Motor neuron (in vitro differentiated cells): ENCODE measurements at regions not wholly inside any gene's neighbourhood (a gene's known extent, or its start where the extent isn't known, plus 50 kb on each side); places are given as distances from the start of the nearest gene placed in this dataset.

Source experiments
- ATAC-seq, 8 experiments: fragments of 200-7000 bp; cut with Tn5 transposase; replicated peaks in 6 of 8; 2 replicates each; pipeline ENCODE4 v1.8.0; 2021; ENCODE audit warnings: mild to moderate bottlenecking in 8 of 8, moderate library complexity in 8 of 8
- H3K27ac ChIP-seq, 2 donors: fragments of 250-450 bp; sonication (Bioruptor Pico); 2 replicates each; pipeline ENCODE4 v1.9.0; 2021; ENCODE audit warnings: antibody characterized with exemption in 2 of 2, mild to moderate bottlenecking in 2 of 2, moderate library complexity in 1 of 2
- H3K4me1 ChIP-seq, 2 donors: fragments of 250-450 bp; sonication (Bioruptor Pico); replicated peaks in 1 of 2; 2 replicates each; pipeline ENCODE4 v1.6.1; 2021; ENCODE audit warnings: antibody characterized with exemption in 2 of 2, mild to moderate bottlenecking in 2 of 2, moderate library complexity in 1 of 2
- H3K4me3 ChIP-seq, 5 donors: fragments of 250-450 bp; sonication (Bioruptor Pico); 2 replicates each; pipeline ENCODE4 v1.9.0; 2021; ENCODE audit warnings: antibody characterized with exemption in 5 of 5, mild to moderate bottlenecking in 5 of 5, moderate library complexity in 4 of 5
- WGBS, 10 experiments: fragments of 450-650 bp; shearing (Covaris generic); methylation state at CpG; one replicate each; pipeline ENCODE4 v1.0.0; 2022; 5-methylcytosine and 5-hydroxymethylcytosine counted together
- in situ Hi-C, 9 experiments: fragments of 400-800 bp; cut with MboI; loops; one replicate each; pipeline ENCODE4 v1.15.0; 2021; ENCODE audit warnings: low sequenced_read_pairs in 9 of 9, low pct_unique_long_range_greater_than_20kb in 2 of 9; ENCODE audit not compliant: unreplicated experiment in 9 of 9

DNA sequence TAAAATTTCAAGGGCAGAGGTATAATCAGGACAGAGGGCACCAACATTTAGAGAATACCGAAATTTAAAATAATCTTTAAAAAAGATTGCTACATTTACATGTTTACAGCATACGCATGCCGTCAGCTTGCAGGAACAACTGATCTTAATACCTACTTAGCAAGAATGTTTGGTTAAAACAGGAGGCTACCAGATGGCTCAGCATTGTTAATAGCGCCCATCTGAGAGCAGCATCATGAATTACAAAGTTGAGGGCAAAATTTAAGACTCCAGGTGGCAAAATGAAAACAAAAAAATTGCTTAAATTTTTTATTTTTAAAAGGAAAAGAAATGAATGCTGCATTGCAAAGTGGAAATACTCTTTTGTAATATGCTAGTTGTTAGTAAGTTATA lies 241.3 kb downstream of the C4orf33 start:
- H3K4me3 ChIP-seq, result no peak overlapping the region
- WGBS, 10 experiments, result 4 to 95% (median 83%) methylated on average over 2 to 4 of the region's 4 CpGs; no CpG with 5 or more reads in 2 of the 10 experiments
- H3K27ac ChIP-seq, result no peak overlapping the region
- ATAC-seq, result no peak
- in situ Hi-C loops, result no loop called here
- peaks cover 18 to 25% of the 10 kb centered on the region in 2 donors for H3K4me1 ChIP-seq

GRCh38 chr4:129342819-129343408 lies 247.0 kb downstream of the C4orf33 start:
- ATAC-seq, result peak in 3 of 8 experiments; percentile 15 to 79 (median 59)
- H3K4me1 ChIP-seq, result peaks cover 3 to 22% of the 10 kb centered on the region in 2 donors
- 0 to 80% (median 42%) methylated on average over 1 to 5 of the region's 5 CpGs; no CpG with 5 or more reads in 1 of the 10 experiments for WGBS, 10 experiments
- no peak overlapping the region for H3K4me3 ChIP-seq
- no peak overlapping the region for H3K27ac ChIP-seq
- in situ Hi-C loops, result no loop called here

DNA sequence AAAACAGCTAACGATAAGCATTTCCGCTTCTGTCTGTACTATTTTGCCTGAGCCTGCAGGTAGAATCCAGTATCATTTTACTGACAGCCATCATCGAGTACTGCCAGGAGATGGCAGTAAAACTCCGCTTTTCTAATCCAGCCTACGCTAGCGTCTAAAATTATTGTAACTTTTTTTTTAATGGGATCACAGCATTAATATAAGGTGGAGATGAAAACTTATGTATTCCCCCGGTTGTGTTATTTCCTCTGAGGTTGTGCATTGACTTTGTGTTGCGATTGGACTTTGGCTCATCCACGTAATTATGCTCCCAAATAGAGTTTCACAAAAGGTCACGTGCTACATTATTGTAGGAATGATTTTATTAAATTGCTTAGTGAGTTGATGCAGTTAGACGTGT lies 248.1 kb downstream of the C4orf33 start:
- in situ Hi-C loops, result no loop called here
- Histone ChIP-seq H3K4me3 (no peak overlapping the region), H3K4me1 (peaks cover 3 to 22% of the 10 kb centered on the region in 2 donors), H3K27ac (no peak overlapping the region)
- ATAC-seq, result peak in 4 of 8 experiments; percentile 46 to 68 (median 49)
- WGBS, 10 experiments, result 5 to 79% (median 55%) methylated on average over 2 to 11 of the region's 11 CpGs

DNA sequence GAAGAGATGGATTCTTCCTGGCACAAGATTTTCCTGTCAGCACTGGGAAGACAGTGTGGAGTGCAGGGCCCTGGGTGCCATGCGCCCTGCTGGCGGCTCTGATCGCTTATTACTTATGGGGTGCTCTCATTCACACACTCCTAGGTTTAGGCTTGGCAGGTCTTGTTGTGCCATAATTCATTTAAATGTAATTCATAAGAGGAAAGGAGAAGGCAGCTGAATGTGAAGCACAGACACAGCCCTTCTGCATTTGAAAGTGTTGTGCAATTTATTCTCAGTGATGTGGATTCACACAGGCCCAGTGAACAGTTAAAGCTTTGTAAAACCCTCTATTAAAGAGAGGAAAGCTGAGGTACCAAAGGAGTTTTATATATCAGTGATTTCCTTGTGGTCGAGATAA lies 249.7 kb downstream of the C4orf33 start:
- WGBS, 10 experiments, result 13 to 85% (median 76%) methylated on average over 1 to 4 of the region's 4 CpGs; no CpG with 5 or more reads in 2 of the 10 experiments
- Histone ChIP-seq H3K4me1 (peaks cover 3 to 23% of the 10 kb centered on the region in 2 donors), H3K27ac (no peak overlapping the region), H3K4me3 (no peak overlapping the region)
- ATAC-seq, result peak; percentile 11 to 85 (median 59)
- in situ Hi-C loops, result no loop called here

GRCh38 chr4:129346036-129346435 lies 250.1 kb downstream of the C4orf33 start:
- ATAC-seq, result no peak
- H3K27ac ChIP-seq, result no peak overlapping the region
- WGBS, 10 experiments, result 2 to 96% (median 60%) methylated on average over 2 to 5 of the region's 5 CpGs; no CpG with 5 or more reads in 1 of the 10 experiments
- H3K4me3 ChIP-seq, result no peak overlapping the region
- peaks cover 5 to 27% of the 10 kb centered on the region in 2 donors for H3K4me1 ChIP-seq
- in situ Hi-C loops, result no loop called here

DNA sequence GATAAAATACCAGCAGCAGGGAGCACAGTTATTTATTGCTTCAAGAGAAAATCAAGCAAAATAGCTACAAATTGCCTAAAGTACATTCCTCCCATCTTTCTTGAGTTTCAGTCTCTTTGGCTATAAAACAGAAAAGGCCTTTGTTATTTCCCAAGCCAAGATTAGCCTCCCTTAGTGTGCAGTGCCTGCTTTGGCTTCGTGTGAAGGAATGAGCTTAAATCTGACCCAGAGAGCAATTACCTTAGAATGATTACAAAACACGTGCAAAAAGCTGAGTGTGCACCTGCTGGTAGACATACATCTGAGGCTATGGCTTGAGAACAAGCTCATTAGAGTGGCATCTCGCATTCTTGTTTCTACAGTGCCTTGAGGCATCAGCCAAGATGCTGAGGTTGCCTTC lies 250.8 kb downstream of the C4orf33 start:
- peaks cover 7 to 34% of the 10 kb centered on the region in 2 donors for H3K4me1 ChIP-seq
- no peak for ATAC-seq
- in situ Hi-C loops, result no loop called here
- no peak overlapping the region for H3K4me3 ChIP-seq
- H3K27ac ChIP-seq, result no peak overlapping the region
- 0 to 80% (median 33%) methylated on average over 1 to 3 of the region's 3 CpGs; no CpG with 5 or more reads in 3 of the 10 experiments for WGBS, 10 experiments

GRCh38 chr4:129350834-129351721 lies 255.1 kb downstream of the C4orf33 start:
- in situ Hi-C loops, result no loop called here
- Histone ChIP-seq H3K27ac (peak overlapping the region in 1 of 2 donors; percentile 63), H3K4me1 (peaks cover 4 to 31% of the 10 kb centered on the region in 2 donors), H3K4me3 (no peak overlapping the region)
- peak in 5 of 8 experiments; percentile 48 to 79 (median 72) for ATAC-seq
- WGBS, 10 experiments, result 4 to 83% (median 71%) methylated on average over 1 to 6 of the region's 8 CpGs; no CpG with 5 or more reads in 1 of the 10 experiments

DNA sequence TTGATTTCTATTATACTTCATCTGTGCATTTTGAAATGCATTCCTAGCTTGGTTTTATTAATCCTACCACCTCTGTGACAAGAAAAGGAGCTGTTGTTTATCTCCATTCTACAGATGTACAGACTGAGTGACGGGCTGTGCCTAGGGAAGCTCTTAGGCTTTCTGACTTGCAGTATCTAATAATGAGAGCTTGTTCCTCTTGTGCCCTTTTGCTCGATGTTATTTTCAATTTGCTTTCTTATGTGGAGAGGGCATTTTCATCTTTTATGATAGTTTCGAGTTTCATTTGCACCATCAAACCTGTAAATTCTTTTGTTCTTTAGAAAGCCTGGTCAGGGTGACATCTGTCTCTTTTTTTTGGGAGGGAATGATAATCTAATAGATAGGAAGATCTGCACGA lies 256.5 kb downstream of the C4orf33 start:
- H3K4me1 ChIP-seq, result peaks cover 4 to 19% of the 10 kb centered on the region in 2 donors
- in situ Hi-C loops, result no loop called here
- H3K27ac ChIP-seq, result no peak overlapping the region
- ATAC-seq, result no peak
- H3K4me3 ChIP-seq, result no peak overlapping the region
- 0 to 92% (median 80%) methylated on average over 1 to 4 of the region's 4 CpGs; no CpG with 5 or more reads in 1 of the 10 experiments for WGBS, 10 experiments

- no peak overlapping the region for H3K27ac ChIP-seq
- no peak for ATAC-seq
- H3K4me1 ChIP-seq, result peaks cover 4 to 20% of the 10 kb centered on the region in 2 donors
- in situ Hi-C loops, result no loop called here
- WGBS, 10 experiments, result 17 to 100% (median 86%) methylated on average over 1 of the region's 1 CpG; no CpG with 5 or more reads in 2 of the 10 experiments
- no peak overlapping the region for H3K4me3 ChIP-seq
Observed at GRCh38 chr4:129353490-129353889, 257.5 kb downstream of the C4orf33 start.

DNA sequence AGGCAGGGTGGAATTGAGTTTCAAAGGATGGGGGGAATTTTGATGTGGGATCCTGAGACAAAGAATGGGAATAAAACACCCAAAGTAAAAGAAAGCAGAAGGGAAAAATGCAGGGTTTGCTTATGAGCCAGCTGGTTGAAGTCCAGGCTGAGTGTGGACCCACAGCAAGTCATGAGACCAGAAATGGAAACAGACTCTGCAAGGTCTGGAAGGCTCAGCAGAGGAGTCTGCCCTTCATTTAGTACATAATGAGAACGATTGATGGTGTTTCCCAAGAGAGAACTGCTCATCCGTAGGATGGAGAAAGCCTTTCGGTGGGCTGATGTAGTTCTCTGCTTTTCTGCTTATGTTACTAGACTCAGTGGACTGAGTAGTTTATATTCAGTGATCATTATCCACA lies 259.1 kb downstream of the C4orf33 start:
- H3K4me3 ChIP-seq, result no peak overlapping the region
- WGBS, 10 experiments, result 0 to 84% (median 74%) methylated on average over 1 to 3 of the region's 3 CpGs; no CpG with 5 or more reads in 2 of the 10 experiments
- H3K4me1 ChIP-seq, result peaks cover 4 to 22% of the 10 kb centered on the region in 2 donors
- no peak overlapping the region for H3K27ac ChIP-seq
- peak in 1 of 8 experiments; percentile 40 for ATAC-seq
- in situ Hi-C loops, result no loop called here

- Histone ChIP-seq H3K4me1 (peaks cover 4 to 22% of the 10 kb centered on the region in 2 donors), H3K4me3 (no peak overlapping the region), H3K27ac (no peak overlapping the region)
- in situ Hi-C loops, result no loop called here
- WGBS, 10 experiments, result 18 to 96% (median 67%) methylated on average over 1 to 4 of the region's 4 CpGs; no CpG with 5 or more reads in 1 of the 10 experiments
- ATAC-seq, result no peak
Observed at GRCh38 chr4:129355516-129355915, 259.6 kb downstream of the C4orf33 start.

DNA sequence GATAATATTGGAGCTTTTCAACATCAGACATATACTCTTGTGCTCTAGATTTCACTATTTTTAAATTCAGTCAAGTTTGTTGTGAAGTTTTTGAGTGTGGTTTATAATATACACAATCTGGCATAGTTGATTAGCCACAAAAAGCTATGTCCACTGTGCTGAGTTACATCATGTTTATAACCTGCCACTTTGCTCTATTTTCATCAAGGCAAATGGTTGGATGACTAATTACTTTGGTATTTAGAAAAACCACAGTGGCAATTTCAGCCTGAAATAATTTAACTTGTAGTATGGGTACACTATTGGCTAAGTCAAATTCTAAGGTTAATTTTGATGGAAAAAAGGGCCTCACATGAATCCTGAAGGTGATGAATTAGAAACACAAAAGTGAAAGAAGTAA lies 262.6 kb downstream of the C4orf33 start:
- peak in 3 of 8 experiments; percentile 9 to 30 (median 27) for ATAC-seq
- Histone ChIP-seq H3K4me3 (no peak overlapping the region), H3K27ac (no peak overlapping the region), H3K4me1 (peaks cover 0 to 7% of the 10 kb centered on the region in 2 donors)
- in situ Hi-C loops, result no loop called here

DNA sequence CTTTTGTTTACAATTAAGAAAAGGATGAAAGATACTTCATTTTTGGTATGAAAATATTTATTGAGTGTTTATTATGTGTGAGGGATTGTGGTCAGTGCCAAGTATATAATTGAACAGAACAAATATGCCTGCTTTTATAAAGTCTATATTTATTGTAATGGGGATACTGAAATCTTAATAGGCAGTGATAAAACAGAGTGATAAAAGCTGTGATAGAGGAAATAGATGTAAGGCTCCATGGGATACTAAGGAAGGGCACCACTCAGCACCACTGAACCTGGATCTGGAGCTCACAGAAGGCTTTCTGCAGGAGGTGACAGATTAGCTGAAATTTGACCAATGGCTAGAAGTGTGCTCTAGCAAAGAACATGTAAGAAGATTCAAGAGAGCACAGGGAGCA lies 263.5 kb downstream of the C4orf33 start:
- no peak overlapping the region for H3K27ac ChIP-seq
- in situ Hi-C loops, result no loop called here
- peaks cover 0 to 7% of the 10 kb centered on the region in 2 donors for H3K4me1 ChIP-seq
- ATAC-seq, result no peak
- H3K4me3 ChIP-seq, result no peak overlapping the region
